Thymus (tissue), 11 donors: ENCODE measurements at regions not wholly inside any gene's neighbourhood (a gene's known extent, or its start where the extent isn't known, plus 50 kb on each side); places are given as distances from the start of the nearest gene placed in this dataset.
"Not testable (repeated sequence)": the region's sequence is repeated elsewhere in the genome, so short reads cannot be mapped to it uniquely, and the experiment has no call there.

Experiments
- DNase-seq, 9 donors: peaks; one replicate each; pipeline ENCODE4 v3.0.0-alpha.2; 2013; ENCODE audit warnings: low spot score in 9 of 9, low read depth in 6 of 9, missing footprints in 1 of 9
- H3K27ac ChIP-seq, 2 donors: one replicate each; pipeline ENCODE4 v1.5.1; 2013; ENCODE audit warnings: control low read depth in 1 of 2, low read depth in 1 of 2, low read length in 1 of 2, mild to moderate bottlenecking in 1 of 2, moderate library complexity in 1 of 2
- H3K27me3 ChIP-seq, 2 donors: one replicate each; pipeline ENCODE4 v1.5.1; 2013; ENCODE audit warnings: low read length in 1 of 2; ENCODE audit not compliant: control insufficient read depth in 2 of 2, insufficient read depth in 1 of 2
- H3K36me3 ChIP-seq, 2 donors: one replicate each; pipeline ENCODE4 v1.5.1; 2013; ENCODE audit warnings: low read length in 1 of 2, mild to moderate bottlenecking in 1 of 2, moderate library complexity in 1 of 2; ENCODE audit not compliant: control insufficient read depth in 2 of 2, insufficient read depth in 2 of 2
- H3K4me1 ChIP-seq, 2 donors: one replicate each; pipeline ENCODE4 v1.5.1; 2013; ENCODE audit warnings: low read length in 2 of 2; ENCODE audit not compliant: control insufficient read depth in 2 of 2, insufficient read depth in 2 of 2
- H3K4me3 ChIP-seq, 2 donors: one replicate each; pipeline ENCODE4 v1.5.1; 2013; ENCODE audit warnings: low read length in 2 of 2, control low read depth in 1 of 2, mild to moderate bottlenecking in 1 of 2
- H3K9me3 ChIP-seq, 2 donors: one replicate each; pipeline ENCODE4 v1.5.1; 2013; ENCODE audit warnings: low read length in 1 of 2, mild to moderate bottlenecking in 1 of 2; ENCODE audit not compliant: control insufficient read depth in 2 of 2, insufficient read depth in 1 of 2
- WGBS: extraction: QIAGEN DNeasy Blood & Tissue Kit; methylation state at CpG from one replicate; pipeline ENCODE4 v1.1.7; 2013; 5-methylcytosine and 5-hydroxymethylcytosine counted together
- donor health status: healthy.

DNA sequence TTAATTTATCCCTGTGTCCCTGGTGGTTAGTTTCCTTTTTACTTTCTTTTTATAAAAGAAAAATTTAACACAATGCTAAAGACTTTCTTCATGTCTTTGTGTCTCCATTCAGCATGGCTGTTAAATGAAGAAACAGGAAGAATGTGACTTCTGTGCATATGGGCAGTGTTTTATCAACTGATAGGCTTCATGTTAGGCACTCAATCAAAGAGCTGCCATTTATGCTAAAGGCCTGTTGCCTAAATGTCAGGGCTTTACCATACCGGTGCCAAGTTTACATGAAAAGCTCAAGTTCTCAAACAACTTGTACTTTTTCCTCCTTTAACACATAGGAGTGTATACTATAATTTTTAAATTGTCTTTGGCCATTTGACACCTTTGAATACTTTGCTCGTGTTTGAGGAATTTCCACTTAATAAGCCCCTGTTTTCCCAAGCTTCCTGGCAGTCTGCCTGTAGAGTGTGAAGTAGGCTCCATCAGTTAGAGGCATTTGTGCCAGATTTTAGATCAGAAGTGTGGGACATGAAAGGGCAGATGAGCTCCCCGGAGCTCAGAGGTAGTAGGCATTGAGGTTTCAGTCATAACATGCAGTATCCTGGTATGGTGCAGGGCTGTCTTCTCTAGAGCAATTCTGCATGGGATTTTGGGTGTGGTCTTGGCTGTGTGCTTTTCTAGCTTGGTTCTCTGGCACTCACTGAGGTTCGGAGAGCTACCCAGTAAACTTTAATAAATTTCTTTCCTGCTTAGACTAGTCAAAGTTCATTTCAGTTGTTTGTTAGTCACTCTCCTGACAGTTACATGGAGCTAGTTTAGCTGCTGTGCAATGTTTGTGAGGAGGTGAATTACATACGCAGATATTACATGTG, 119.0 kb downstream of the LEPR start:
- 91% methylated on average over 5 of the region's 5 CpGs for WGBS
- DNase-seq: no peak
- H3K4me1 ChIP-seq: no peaks in the 10 kb centered on the region
- no peak overlapping the region for H3K27ac ChIP-seq
- no peaks in the 10 kb centered on the region for H3K36me3 ChIP-seq
- H3K9me3 ChIP-seq: no peaks in the 10 kb centered on the region
- H3K27me3 ChIP-seq: no peaks in the 10 kb centered on the region
- H3K4me3 ChIP-seq: no peak overlapping the region

- Histone ChIP-seq H3K9me3 (no peaks in the 10 kb centered on the region), H3K27me3 (no peaks in the 10 kb centered on the region), H3K36me3 (no peaks in the 10 kb centered on the region), H3K27ac (no peak overlapping the region), H3K4me1 (no peaks in the 10 kb centered on the region), H3K4me3 (no peak overlapping the region)
- WGBS: 97% methylated on average over 2 of the region's 2 CpGs
- no peak for DNase-seq
Observed at GRCh38 chr1:65541161-65541560, 120.7 kb downstream of the LEPR start.

GRCh38 chr1:65541865-65542264, 121.4 kb downstream of the LEPR start:
- Histone ChIP-seq H3K9me3 (no peaks in the 10 kb centered on the region), H3K36me3 (no peaks in the 10 kb centered on the region), H3K4me1 (no peaks in the 10 kb centered on the region), H3K4me3 (no peak overlapping the region), H3K27me3 (no peaks in the 10 kb centered on the region), H3K27ac (no peak overlapping the region)
- DNase-seq: no peak

DNA sequence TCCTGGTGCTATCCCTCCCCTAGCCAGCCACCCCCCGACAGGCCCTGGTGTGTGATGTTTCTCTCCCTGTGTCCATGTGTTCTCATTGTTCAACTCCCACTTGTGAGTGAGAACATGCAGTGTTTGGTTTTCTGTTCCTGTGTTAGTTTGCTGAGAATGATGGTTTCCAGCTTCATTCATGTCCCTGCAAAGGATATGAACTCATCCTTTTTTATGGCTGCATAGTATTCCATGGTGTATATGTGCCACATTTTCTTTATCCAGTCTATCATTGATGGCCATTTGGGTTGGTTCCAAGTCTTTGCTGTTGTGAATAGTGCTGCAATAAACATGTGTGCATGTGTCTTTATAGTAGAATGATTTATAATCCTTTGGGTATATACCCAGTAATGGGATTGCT, 122.1 kb downstream of the LEPR start:
- not testable (repeated sequence) for DNase-seq, H3K4me1 ChIP-seq, H3K27me3 ChIP-seq, H3K9me3 ChIP-seq, H3K27ac ChIP-seq, H3K4me3 ChIP-seq, H3K36me3 ChIP-seq
- whole genome bisulfite sequencing: 92% methylated on average over 1 of the region's 1 CpG

GRCh38 chr1:65550306-65551010, 130.0 kb downstream of the LEPR start:
- H3K4me1 ChIP-seq, H3K27me3 ChIP-seq, DNase-seq, H3K36me3 ChIP-seq, H3K27ac ChIP-seq, H3K4me3 ChIP-seq, H3K9me3 ChIP-seq: not testable (repeated sequence)
- WGBS: 81% methylated on average over 25 of the region's 25 CpGs

DNA sequence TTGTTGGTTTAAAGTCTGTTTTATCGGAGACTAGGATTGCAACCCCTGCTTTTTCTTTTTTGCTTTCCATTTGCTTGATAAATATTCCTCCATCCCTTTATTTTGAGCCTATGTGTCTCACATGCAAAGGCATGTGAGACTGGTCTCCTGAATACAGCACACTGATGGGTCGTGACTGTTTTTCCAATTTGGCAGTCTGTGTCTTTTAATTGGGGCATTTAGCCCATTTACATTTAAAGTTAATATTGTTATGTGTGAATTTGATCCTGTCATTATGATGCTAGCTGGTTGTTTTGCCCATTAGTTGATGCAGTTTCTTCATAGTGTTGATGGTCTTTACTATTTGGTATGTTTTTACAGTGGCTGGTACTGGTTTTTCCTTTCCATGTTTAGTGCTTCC, 132.0 kb downstream of the LEPR start:
- H3K27me3 ChIP-seq, H3K9me3 ChIP-seq, H3K36me3 ChIP-seq, DNase-seq, H3K4me3 ChIP-seq, H3K4me1 ChIP-seq, H3K27ac ChIP-seq: not testable (repeated sequence)
- WGBS: 98% methylated on average over 2 of the region's 2 CpGs

DNA sequence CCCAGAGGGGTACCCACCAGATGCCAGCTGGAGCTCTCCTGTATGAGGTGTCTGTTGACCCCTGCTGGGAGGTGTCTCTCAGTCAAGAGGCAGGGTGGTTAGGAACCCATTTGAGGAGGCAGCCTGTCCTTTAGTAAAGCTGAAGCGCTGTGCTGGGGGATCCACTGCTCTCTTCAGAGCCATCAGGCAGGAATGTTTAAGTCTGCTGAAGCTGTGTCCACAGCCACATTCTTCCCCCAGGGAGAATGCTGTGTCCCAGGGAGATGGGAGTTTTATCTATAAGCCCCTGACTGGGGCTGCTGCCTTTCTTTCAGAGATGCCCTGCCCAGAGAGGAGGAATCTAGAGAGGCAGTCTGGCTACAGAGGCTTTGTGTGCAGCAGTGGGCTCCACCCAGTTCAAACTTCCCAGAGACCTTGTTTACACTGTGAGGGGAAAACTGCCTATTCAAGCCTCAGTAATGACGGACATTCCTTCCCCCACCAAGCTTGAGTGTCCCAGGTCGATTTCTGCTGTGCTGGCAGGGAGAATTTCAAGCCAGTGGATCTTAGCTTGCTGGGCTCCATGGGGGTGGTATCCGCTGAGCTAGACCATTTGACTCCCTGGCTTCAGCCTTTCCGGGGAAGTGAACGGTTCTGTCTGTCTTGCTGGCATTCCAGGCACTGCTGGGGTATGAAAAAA, 133.8 kb downstream of the LEPR start:
- H3K27ac ChIP-seq, DNase-seq, H3K27me3 ChIP-seq, H3K4me3 ChIP-seq, H3K36me3 ChIP-seq, H3K4me1 ChIP-seq, H3K9me3 ChIP-seq: not testable (repeated sequence)
- 88% methylated on average over 6 of the region's 6 CpGs for WGBS

GRCh38 chr1:65554829-65555228, 134.4 kb downstream of the LEPR start:
- H3K36me3 ChIP-seq: no peaks in the 10 kb centered on the region
- DNase-seq: no peak
- WGBS: 97% methylated on average over 8 of the region's 8 CpGs
- H3K27ac ChIP-seq: no peak overlapping the region
- H3K9me3 ChIP-seq: peaks cover 0 to 7% of the 10 kb centered on the region in 2 donors
- no peaks in the 10 kb centered on the region for H3K27me3 ChIP-seq
- no peaks in the 10 kb centered on the region for H3K4me1 ChIP-seq
- H3K4me3 ChIP-seq: no peak overlapping the region

DNA sequence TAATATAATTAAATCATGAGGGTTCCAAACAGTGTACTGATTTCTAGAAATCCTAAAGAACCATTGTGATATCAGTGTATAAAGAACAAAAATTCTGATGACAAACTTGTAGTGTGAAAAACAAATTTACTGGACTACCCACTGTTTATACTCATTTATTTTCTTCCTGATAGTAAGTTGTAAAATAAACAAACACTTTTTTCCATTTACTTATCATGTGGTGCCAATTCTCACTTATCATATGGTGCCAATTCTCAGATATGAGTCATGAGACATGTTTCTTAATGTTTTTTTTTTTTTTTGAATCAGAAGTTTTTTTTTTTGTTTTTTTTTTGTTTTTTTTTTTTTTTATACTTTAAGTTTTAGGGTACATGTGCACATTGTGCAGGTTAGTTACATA, 137.7 kb downstream of the LEPR start:
- no peak for DNase-seq
- Histone ChIP-seq H3K27me3 (no peaks in the 10 kb centered on the region), H3K9me3 (peaks cover 0 to 7% of the 10 kb centered on the region in 2 donors), H3K36me3 (no peaks in the 10 kb centered on the region), H3K4me3 (no peak overlapping the region), H3K27ac (no peak overlapping the region), H3K4me1 (no peaks in the 10 kb centered on the region)
